CD4-positive, alpha-beta T cell treated with Interleukin-2 at 100 ng/mL for 4 hours (primary cell): ENCODE measurements at regions not wholly inside any gene's neighbourhood (a gene's known extent, or its start where the extent isn't known, plus 50 kb on each side); places are given as distances from the start of the nearest gene placed in this dataset.
"Not testable (repeated sequence)": the region's sequence is repeated elsewhere in the genome, so short reads cannot be mapped to it uniquely, and the experiment has no call there.

Experiments
- DNase-seq: peaks from one replicate; pipeline ENCODE4 v3.0.0-alpha.2; 2020; ENCODE audit warnings: low spot score

DNA sequence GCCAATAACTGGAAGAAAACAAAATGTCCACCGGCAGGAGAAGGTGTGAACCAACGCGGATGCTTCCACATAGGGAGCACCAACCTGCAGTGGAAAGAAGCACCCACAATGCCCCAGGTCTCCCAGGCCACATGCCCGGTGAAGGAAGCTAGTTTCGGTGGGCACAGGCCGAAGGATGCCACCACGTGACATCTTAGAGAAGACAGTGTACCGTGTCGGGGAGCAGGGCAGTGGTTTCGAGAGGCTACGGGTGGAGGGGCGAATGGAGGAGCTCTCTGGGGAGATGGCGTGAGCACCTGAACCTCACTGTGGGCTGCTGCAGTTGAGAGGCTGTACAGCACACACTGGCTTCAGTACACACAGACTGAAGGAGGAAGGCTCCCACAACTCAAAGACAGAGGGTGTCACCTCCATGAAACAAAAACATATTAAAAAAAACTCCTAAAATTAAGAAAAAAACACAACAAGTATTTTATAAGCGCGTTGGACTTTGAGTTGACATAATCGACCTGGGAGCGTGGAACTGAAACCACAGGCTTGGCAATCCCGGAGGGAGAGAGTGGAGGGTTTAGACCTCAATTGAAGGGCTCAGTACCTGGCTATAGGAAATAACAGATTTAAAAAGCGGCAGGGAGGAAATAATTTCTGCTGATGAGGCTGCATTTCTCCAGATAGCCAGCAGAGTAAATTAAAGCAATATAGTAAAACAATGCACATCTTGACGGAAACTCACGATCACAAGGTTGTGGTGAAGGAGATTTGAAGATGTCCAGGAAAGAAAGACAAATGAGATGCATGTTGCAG lies 160.1 kb downstream of the RTP5 start:
- DNase-seq = no peak

DNA sequence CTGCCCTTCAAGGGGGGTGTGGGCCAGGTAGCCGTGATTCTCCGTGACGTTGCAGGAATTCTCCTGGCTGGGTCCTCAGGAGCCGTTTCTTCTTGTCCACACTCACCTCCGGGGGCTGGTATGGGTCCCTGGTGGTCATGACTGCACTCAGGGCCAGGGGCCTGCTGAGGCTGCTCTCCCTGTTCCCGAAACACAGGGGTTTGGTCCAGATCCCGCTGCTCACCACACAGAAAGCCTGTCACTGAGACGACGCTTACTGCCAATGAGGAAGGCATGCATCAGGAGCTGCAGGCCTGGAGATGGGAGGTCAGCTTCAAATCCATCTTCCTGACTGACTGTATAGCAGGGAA lies 160.7 kb downstream of the RTP5 start:
- DNase-seq = no peak

DNA sequence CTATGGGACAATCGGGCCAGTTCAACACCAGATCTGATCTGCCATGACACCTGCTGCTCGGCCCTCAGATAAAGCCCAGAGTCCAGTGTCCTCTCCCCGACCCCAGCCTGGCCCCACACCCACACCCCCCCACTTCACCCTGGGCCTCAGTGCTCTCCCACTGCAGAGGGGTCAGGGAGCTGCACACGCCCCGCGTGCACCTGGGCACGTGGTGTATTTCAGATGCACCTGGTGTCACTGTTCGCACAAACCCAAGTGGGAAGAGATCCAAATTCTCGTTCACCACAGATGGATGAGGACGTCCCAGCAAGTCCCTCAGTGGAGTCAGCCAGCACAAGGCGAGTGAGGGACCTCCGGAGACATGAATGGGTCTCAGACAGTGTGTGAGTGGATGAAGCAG lies 161.3 kb downstream of the RTP5 start:
- no peak for DNase-seq

DNA sequence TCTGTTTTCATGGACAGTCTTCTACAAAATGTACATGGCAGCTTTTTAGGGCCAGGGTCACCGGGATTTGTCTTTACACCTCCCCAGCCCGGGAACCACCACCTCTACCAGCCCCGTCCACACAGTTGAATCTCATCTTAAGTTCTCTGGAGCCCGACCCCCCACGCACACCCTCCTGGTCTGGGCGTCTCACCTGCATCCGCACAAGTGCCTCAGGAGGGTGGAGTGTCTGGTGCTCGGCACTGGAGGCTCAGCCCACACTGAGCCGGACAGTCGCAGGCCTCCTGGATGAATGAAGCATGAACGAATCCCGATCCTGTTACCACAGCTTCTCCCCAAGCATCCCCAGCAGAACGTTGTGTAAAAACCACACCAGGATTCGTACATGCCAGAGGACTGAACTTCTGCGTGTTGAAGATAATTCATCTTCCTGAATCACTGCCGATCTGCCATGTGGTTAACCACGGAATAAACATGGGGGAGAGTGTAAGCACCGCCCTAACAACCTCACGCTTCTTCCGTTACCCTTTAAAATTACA lies 162.0 kb downstream of the RTP5 start:
- peak; percentile 71 for DNase-seq

DNA sequence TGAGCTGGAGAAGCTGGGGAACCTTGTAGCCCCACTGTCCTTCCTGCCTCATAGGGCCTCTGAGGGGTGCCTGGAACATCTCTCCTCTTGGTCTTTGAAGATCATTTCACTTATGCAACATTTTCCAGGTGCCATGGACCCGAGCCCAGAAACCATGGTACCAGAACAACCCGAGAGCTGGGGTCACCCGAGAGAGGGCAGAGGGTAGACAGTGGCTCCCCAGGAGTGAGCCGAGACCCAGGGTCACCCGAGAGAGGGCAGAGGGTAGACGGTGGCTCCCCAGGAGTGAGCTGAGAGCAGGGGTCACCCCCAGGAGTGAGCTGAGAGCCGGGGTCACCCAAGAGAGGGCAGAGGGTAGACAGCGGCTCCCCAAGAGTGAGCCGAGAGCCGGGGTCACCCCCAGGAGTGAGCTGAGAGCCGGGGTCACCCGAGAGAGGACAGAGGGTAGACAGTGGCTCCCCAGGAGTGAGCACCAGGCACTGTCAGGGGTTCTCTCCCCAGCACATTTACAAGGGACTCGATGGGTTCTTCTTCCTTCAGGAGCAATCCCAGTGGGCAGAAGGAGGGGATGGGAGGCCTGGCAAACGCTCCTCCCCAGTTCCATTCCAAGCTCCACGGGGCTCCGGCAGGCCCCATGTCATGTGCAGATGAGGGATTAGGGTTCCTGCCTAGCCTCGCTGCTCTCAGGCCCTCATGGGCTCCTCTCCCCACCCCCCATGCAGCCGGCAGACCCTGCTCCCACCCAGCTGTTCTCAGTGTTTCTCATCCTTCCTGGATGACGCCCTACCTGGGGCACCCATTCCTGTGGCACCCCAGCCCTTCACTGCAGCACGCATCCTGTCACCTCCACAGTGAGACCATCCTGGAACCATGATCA lies 163.5 kb downstream of the RTP5 start:
- DNase-seq = no peak

DNA sequence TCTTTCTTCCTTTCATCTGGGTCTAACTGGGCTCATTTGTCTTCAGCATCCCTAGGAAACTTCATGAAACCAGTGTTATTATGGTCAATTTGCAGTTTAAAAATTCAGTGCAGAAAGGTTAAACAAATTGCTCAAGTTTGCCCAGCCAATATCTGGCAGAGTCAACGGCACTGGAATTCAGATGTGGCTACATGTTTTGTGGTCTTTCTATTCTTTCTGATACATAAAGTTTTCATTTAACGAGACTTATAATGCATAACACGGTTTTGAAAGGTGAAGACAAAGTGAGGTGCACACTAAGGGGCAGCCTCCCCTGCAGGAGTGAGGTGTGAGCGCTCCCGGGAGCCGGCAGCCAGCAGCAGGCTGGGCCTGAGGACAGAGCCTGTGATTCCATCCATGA lies 164.6 kb downstream of the RTP5 start:
- no peak for DNase-seq

DNA sequence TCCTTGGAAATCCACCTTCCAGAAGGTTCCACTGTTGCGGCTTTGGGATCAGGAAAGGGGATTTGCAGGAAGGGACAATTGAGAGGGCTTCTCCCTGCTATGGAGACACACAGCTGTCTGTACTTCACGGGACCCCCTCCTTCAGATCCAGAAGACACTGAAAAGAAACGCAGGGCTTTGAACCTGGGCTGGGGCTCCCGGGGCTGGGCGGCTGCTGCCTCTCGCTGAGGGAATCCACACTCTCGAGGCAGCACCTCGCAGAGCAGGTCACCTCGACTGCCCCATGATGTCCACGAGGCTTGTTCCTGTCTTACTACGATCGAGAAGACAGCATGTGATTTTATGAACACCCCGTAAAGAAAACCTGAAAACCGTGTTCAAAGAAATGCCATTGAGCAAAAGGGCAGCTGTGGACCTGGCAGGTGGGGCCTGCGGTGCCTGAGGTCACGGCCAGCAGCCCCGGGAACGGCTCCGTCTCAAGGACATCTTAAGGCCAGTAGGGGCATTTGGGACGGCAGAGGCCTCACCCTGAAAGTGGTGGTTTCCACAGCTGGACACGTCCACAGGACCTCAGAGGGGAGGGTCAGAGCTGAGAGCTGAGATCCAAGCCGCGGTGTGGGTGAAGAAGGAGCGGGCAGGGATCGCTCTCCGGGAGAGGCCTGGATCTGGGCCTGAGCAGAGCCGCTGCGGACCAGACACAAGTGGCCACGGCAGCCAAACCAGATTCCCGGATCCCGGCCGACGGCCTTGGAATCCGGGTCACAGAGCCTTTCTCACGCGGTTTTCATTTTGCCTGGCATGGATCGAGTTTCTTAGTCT lies 165.7 kb downstream of the RTP5 start:
- DNase-seq = no peak

DNA sequence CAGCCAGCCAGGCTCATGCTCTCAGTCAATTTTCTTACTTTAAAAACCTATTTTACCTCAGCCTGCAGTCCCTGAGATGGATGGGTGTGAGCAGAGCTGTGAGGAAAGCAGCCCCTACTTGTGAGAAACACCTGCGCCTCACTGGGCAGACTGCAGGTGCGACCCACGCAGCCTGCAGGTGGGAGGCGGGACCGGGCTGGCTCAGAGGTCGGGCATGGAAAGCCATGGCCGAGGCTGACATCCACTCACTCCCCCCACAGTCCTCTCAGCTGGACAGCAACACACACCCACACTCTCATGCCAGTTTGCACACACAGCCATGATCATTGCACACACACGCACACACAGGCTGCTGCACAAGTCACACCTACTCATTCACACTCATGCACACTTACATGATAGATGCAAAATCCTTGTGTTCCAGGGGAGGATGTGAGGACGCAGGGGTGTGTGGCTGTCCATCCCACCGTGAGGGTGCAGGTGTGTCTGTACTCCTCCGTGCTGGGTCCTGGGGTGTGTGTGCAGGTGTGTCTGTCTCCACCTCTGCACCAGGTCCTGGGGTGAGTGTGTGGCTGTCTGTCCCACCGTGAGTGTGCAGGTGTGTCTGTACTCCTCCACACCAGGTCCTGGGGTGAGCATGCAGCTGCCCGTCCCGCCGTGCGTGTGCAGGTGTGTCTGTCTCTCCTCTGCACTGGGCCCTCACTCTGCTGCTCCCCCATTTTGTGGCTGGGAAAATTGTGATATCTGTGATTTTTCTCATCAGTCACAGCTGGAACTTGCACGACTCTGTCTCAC lies 166.5 kb downstream of the RTP5 start:
- DNase-seq = no peak

DNA sequence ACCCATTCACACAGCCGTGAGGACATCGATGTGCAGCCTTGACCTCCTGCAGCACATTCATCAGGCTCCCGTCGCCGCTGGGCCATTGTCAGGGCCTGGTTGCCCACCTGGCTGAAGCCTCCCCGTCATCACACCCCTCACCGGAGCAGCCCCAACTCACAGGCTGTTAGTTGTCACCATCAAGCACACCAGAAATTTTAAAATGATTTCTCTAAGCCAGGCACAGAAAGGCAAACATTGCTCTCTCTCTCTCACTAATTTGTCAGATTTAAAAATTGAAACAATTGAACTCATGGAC lies 167.1 kb downstream of the RTP5 start:
- DNase-seq = no peak

DNA sequence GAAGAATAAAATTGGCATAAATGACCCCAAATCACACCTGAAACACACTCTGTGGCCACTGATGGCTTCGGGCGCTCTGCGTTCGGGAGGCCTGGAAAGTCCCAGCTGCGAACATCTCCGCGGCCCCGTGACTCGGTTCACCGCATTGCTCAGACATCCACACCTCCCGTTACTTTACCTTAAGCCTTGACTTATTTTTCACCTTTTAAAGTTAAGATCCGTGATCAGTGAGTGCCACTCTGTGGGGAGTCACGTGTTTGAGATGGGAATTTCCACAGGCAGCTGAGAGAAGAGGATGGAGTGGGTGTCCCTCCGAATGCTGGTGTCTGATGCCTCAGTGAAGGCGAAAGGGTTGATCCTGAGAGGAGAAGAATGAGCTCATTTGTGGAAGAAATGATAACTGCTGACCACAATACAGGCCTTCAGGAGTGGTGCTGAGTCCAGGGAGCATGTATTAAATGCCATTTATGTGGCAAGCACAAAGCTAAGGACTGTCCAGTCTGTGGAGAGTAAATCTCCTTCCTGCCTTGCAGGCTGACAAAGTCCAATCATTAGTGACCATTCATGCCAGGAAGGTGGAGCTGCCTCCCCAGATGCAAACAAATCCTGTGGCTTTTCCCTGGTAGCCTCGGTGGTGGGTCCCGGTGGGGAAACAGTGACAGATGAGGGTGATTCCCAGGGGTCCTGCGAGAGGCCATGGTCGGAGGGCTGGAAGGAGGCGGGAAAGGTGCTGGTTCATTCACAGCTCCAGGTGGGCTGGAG lies 168.8 kb downstream of the RTP5 start:
- DNase-seq = no peak

DNA sequence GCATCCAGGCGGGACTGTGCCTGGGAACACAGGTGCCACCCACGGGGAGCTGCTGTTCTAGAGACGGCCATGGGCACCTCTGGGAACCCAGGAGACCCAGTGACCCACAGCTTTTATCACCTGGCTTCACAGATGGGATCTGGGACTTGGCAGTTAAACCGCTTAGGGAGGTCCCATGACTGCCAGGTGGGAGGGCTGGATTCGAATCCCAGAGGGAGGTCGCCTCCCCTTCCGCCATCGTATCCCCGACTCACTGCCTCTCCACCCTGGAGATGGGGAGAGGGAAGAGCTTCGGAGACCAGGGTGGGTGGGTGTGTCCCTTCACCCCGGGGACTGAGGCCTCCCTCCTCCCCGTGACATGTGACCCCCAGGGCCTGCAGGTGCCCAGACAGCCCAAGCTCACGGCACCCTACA lies 169.4 kb downstream of the RTP5 start:
- DNase-seq = no peak

DNA sequence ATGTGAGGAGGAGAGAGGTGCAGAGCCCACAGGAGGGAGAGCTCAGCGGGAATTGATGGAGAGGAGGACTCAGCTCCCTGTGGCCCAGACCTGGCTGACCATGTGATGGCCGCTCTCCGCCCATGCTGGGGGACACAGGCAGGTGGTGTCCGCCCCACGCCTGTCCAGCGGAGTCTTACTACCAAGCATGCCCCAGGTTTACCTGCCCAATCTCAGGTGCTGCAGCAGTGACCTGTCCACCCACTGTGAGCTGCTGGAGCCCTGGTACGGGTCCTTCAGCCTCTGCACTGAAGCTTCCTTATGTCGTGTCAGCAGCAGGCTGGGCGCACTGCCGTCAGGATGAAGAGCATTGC lies 170.8 kb downstream of the RTP5 start:
- no peak for DNase-seq

DNA sequence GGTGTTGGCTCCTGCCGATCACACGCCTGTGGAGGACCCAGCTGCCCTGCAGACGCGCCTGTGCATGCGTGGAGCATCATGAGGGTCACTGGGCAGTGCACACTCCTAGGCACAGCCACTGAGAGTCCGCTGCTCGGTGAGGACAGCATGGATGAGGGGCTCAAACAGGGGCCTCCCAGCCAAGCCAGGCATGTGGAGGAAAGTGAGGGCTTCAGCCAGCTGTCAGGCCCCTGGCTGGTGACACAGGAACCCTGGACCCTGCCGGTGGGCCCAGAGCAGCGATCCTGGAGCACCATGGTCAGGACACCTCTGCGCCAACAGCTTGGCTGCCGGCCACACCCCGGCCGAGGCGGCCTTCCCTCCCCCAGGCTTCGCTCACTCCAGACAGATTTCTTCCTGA lies 171.2 kb downstream of the RTP5 start:
- no peak for DNase-seq

DNA sequence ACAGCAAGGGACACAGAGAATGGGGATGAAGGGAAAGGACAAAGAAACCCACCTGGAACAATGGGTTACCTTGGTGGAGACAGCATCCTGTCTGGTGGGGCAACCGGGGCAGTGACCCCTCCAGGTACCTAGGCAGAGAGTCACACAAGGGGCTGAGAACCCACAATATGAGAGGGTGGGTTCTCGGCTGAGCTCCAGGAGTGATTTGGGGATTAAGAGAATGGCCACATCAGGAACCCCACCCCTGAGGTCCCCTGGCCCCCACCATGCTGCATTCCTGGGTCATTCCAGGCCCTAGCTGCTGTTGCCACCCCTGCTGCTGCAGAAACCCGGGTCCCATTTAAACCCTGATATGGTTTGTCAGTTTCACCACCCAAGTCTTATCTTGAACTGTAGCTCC lies 172.3 kb downstream of the RTP5 start:
- DNase-seq = no peak

DNA sequence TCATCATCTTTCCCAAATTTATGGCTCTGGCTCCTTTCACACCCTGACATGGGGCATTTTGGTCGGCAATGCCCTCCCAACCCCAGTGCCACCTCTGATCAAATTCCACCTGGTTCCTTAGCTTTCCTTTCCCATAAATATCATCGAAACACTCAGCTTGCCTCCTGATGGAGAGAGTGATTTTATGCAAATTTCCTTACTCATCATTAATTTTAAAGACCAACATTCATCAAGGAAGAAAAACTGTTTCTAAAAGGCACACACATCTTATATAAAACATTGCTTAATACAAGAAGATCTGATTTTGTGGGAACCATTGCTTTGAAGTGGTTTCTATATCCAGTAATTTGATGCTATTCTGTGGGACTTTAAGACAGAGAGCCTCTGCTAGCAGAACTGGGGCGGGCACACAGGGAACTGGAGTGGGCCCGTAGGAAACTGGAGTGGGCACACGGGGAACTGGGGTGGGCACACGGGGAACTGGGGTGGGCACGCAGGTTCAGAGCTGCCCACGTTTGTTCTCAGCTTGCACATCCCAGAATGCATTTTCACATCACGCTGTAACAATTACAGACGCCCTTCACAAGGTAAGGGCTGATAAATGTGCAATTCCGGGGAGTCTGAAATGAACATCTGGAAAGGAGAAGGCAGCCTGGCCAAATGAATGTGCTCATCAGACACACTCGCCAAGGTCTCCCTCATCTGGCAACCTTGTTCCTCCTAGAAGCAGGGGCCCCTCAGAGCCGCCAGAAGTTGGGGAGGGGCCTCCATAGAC lies 174.2 kb downstream of the RTP5 start:
- no peak for DNase-seq

DNA sequence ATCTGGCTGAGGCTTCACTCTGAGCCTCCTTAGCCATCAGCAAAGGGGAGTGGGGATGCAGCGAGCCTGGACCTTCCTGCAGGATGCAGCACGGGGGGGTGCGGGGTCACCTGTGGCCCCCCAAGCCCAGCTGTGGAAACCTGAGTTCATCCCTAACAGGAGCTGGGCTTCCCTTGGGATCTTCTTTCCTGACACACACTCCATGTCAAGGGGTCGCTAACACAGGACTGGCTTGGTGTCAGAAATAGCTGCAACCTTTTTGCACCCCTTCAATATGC lies 174.7 kb downstream of the RTP5 start:
- DNase-seq = no peak

DNA sequence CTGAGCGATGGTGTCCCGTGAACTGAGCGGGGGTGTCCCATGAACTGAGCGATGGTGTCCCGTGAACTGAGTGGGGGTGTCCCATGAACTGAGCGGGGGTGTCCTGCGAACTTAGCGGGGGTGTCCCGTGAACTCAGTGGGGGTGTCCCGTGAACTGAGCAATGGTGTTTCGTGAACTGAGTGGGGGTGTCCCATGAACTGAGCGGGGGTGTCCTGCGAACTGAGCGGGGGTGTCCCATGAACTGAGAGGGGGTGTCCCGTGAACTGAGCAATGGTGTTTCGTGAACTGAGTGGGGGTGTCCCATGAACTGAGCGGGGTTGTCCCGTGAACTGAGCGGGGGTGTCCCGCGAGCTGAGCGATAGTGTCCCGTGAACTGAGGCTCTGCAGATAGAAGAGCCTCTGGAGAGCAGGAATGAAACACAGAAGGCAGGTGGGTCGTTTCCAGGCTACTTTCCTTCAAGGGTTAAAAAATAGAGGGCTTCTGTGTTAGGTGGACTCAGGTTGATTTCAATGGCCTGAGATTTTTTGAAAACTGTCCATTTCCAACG lies 176.1 kb downstream of the RTP5 start:
- not testable (repeated sequence) for DNase-seq

DNA sequence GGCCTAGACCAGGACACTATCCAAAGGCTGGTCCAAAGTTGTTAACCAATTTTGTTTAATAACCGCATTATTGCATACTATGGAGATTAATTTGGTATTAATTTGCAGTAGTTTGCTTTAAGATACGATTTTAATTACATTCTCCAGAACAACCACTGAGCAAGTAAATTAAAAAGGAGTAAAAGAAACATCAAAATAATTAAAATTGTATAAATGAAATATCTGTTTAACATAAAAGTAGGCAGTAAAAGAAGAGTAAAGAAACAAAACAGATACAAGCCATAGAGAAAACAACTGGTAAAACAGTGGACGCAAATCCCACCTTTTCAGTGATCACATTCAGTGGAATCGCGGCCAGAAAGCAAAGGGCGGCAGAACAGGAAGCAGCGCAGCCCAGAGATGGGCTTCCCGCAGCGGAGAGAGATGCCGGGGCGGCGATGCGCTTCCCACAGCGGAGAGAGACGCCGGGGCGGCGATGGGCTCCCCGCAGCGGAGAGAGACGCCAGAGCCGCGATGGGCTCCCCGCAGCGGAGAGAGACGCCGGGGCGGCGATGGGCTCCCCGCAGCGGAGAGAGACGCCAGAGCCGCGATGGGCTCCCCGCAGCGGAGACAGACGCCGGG lies 176.8 kb downstream of the RTP5 start:
- DNase-seq = no peak

DNA sequence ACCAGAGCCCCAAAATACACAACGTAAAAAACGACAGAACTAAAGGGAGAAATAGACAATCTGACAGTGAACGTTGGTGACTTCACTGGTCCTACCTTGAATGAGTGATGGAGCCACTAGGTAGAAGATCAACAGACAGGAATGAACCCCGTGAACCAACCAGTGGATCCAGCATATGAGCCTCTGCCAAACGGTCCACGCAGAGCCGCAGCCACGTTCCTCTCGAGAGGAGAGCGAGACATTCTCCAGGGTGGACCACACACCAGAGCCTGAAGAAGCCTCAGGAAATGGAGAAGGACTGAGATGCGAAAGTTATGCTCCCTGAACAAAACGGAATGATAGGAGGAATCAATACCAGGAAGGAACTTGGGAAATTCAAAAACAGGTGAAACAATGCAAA lies 178.4 kb downstream of the RTP5 start:
- no peak for DNase-seq

DNA sequence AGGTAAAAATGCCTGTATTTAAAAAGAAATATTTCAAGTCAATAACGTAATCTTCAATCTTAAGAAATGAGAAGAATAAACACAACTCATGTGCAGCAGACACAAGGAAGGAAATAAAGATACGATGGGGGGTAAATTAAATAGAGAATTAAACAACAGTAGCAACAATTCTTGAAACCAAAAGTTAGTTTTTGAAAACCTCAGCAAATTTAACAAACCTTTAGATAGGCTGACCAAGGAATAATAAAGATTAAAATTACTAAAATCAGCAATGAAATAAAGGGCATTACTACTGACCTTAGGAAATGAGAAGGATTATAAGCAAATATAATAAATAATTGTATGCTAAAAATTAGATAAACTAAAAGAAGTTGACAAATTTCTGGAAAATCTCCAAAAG lies 178.9 kb downstream of the RTP5 start:
- DNase-seq = no peak
